ENCODE measurements at regions not wholly inside any gene's neighbourhood (a gene's known extent, or its start where the extent isn't known, plus 50 kb on each side); places are given as distances from the start of the nearest gene placed in this dataset.

GRCh38 chr9:86500667-86501435, 146.6 kb upstream of the TUT7 start:
- TF ChIP-seq, protein P1, sequence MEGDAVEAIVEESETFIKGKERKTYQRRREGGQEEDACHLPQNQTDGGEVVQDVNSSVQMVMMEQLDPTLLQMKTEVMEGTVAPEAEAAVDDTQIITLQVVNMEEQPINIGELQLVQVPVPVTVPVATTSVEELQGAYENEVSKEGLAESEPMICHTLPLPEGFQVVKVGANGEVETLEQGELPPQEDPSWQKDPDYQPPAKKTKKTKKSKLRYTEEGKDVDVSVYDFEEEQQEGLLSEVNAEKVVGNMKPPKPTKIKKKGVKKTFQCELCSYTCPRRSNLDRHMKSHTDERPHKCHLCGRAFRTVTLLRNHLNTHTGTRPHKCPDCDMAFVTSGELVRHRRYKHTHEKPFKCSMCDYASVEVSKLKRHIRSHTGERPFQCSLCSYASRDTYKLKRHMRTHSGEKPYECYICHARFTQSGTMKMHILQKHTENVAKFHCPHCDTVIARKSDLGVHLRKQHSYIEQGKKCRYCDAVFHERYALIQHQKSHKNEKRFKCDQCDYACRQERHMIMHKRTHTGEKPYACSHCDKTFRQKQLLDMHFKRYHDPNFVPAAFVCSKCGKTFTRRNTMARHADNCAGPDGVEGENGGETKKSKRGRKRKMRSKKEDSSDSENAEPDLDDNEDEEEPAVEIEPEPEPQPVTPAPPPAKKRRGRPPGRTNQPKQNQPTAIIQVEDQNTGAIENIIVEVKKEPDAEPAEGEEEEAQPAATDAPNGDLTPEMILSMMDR (IDR thresholded peaks at IDR 0.05), result no peak
- peak in 1 of 2 donors; percentile 13 for TF ChIP-seq POLR2AphosphoS5 (IDR thresholded peaks at IDR 0.05)

Measured in esophagus muscularis mucosa (tissue), 3 donors.